ENCODE measurements at regions not wholly inside any gene's neighbourhood (a gene's known extent, or its start where the extent isn't known, plus 50 kb on each side); places are given as distances from the start of the nearest gene placed in this dataset.
"Not testable (repeated sequence)": the region's sequence is repeated elsewhere in the genome, so short reads cannot be mapped to it uniquely, and the experiment has no call there.

- no peaks in the 10 kb centered on the region for H3K4me1 Mint-ChIP-seq (ENCODE audit: unreplicated experiment)
- H3K36me3 Mint-ChIP-seq (ENCODE audit: low read depth, unreplicated experiment), result no peaks in the 10 kb centered on the region
- H3K4me3 Mint-ChIP-seq (ENCODE audit: unreplicated experiment), result no peak overlapping the region
- no peak overlapping the region for H3K27ac Mint-ChIP-seq (ENCODE audit: unreplicated experiment)
- no peaks in the 10 kb centered on the region for H3K9me3 Mint-ChIP-seq (ENCODE audit: unreplicated experiment)
- H3K27me3 Mint-ChIP-seq (ENCODE audit: unreplicated experiment), result no peaks in the 10 kb centered on the region
- TF ChIP-seq CTCF (IDR thresholded peaks at IDR 0.05; ENCODE audit: unreplicated experiment), result no peak
- DNase-seq (ENCODE audit: low spot score), result no peak
Measured at GRCh38 chr4:24210332-24210902, 320.6 kb upstream of the PPARGC1A start.

GRCh38 chr4:24209906-24210305 is 320.1 kb upstream of the PPARGC1A start:
- Mint-ChIP-seq H3K4me1 (ENCODE audit: unreplicated experiment) (no peaks in the 10 kb centered on the region), H3K36me3 (ENCODE audit: low read depth, unreplicated experiment) (no peaks in the 10 kb centered on the region), H3K9me3 (ENCODE audit: unreplicated experiment) (no peaks in the 10 kb centered on the region), H3K27ac (ENCODE audit: unreplicated experiment) (no peak overlapping the region), H3K27me3 (ENCODE audit: unreplicated experiment) (no peaks in the 10 kb centered on the region), H3K4me3 (ENCODE audit: unreplicated experiment) (no peak overlapping the region)
- no peak for TF ChIP-seq CTCF (IDR thresholded peaks at IDR 0.05; ENCODE audit: unreplicated experiment)
- DNase-seq (ENCODE audit: low spot score), result no peak

GRCh38 chr4:24209131-24209530 is 319.3 kb upstream of the PPARGC1A start:
- no peak for TF ChIP-seq CTCF (IDR thresholded peaks at IDR 0.05; ENCODE audit: unreplicated experiment)
- H3K27me3 Mint-ChIP-seq (ENCODE audit: unreplicated experiment), result no peaks in the 10 kb centered on the region
- H3K36me3 Mint-ChIP-seq (ENCODE audit: low read depth, unreplicated experiment), result no peaks in the 10 kb centered on the region
- no peaks in the 10 kb centered on the region for H3K4me1 Mint-ChIP-seq (ENCODE audit: unreplicated experiment)
- H3K27ac Mint-ChIP-seq (ENCODE audit: unreplicated experiment), result no peak overlapping the region
- no peaks in the 10 kb centered on the region for H3K9me3 Mint-ChIP-seq (ENCODE audit: unreplicated experiment)
- H3K4me3 Mint-ChIP-seq (ENCODE audit: unreplicated experiment), result no peak overlapping the region
- no peak for DNase-seq (ENCODE audit: low spot score)

GRCh38 chr4:24208691-24209090 is 318.8 kb upstream of the PPARGC1A start:
- no peak for TF ChIP-seq CTCF (IDR thresholded peaks at IDR 0.05; ENCODE audit: unreplicated experiment)
- no peaks in the 10 kb centered on the region for H3K4me1 Mint-ChIP-seq (ENCODE audit: unreplicated experiment)
- no peak overlapping the region for H3K4me3 Mint-ChIP-seq (ENCODE audit: unreplicated experiment)
- H3K36me3 Mint-ChIP-seq (ENCODE audit: low read depth, unreplicated experiment), result no peaks in the 10 kb centered on the region
- DNase-seq (ENCODE audit: low spot score), result no peak
- H3K27ac Mint-ChIP-seq (ENCODE audit: unreplicated experiment), result no peak overlapping the region
- no peaks in the 10 kb centered on the region for H3K27me3 Mint-ChIP-seq (ENCODE audit: unreplicated experiment)
- H3K9me3 Mint-ChIP-seq (ENCODE audit: unreplicated experiment), result no peaks in the 10 kb centered on the region

GRCh38 chr4:24204708-24205107 is 314.9 kb upstream of the PPARGC1A start:
- H3K4me1 Mint-ChIP-seq (ENCODE audit: unreplicated experiment); H3K27ac Mint-ChIP-seq (ENCODE audit: unreplicated experiment); H3K27me3 Mint-ChIP-seq (ENCODE audit: unreplicated experiment); DNase-seq (ENCODE audit: low spot score); H3K9me3 Mint-ChIP-seq (ENCODE audit: unreplicated experiment); H3K4me3 Mint-ChIP-seq (ENCODE audit: unreplicated experiment); H3K36me3 Mint-ChIP-seq (ENCODE audit: low read depth, unreplicated experiment): not testable (repeated sequence)
